ENCODE measurements at regions not wholly inside any gene's neighbourhood (a gene's known extent, or its start where the extent isn't known, plus 50 kb on each side); places are given as distances from the start of the nearest gene placed in this dataset.

DNA sequence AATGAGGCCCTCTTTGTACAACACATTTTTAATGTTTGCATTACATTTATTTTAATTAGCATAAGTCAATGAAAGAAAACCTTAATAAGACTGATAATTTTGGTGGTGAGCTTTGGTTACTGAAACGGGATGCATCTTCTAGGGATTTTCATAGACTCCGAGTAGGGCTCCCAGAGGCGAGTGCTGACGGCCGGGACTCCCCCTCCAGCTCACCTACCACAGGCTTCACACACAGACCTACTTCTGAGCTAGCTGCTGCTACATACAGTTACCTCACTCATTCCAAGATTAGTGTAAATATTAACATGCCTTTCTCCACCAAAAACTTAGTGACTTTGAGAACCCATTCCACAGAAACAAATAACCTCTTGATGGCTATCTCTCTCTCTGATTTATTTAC is 271.1 kb downstream of the GALR1 start:
- DNase-seq (ENCODE audit: low spot score), result no peak

DNA sequence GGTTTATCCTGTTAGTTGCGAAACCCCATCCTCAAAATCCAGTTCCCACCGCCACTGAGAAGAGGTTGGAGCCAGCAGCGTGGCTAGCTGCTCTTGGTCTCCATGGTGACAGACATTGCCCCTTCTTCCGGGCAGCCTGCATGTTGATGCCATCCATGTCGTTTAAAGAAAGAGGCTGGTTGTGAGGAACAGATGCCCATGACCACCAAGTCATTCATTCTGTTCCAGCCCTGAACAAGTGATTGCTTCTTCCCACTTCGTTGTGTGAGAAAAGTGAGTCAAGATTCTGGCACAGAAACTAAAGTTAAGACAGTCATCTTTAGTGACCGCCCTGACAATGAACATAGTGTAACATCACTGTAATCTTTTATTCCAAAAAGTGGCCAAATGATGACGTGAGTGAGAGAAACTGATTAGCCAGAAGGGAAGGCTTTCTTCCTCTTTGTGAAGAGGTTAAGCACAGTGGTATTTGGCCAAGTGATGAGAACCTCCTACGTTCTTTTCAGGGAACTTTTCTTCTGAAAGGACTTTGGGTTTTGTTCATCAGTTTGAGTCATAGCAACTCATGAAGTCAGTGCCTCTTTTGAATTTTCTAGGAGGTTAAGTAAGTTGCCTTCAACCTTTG is 272.5 kb downstream of the GALR1 start:
- DNase-seq (ENCODE audit: low spot score), result no peak

DNA sequence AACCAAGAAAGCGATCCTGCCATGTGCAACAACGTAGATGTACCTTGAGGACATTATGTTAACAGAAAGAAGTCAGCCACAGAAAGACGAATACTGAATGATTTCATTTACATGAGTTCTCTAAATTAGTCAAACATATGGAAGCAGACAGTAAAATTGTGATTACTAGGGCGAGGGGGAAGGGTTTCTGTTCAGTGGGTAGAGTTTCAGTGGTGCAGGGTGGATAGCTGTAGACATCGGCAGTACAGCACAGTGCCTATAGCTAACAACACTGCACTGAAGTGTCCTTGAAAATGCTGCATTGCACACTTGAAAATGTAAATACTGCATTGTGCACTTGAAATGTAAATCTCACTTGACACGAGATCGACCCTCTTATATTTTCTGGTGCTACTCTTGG is 275.3 kb downstream of the GALR1 start:
- no peak for DNase-seq (ENCODE audit: low spot score)

DNA sequence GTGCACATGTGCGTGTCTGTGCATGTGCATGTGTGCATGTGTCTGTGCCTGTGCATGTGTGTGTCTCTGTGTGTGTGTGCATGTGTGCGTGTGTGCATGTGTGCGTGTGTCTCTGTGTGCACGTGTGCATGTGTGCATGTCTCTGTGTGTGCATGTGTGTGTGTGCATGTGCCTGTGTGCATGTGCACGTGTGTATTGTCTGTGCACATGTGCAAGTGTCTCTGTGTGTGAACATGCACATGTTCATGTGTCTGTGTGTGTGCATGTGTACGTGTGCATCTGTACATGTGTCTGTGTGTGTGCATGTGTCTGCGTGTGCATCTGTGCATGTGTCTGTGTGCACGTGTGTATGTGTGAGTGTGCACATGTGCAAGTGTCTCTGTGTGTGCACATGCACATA is 277.3 kb downstream of the GALR1 start:
- no peak for DNase-seq (ENCODE audit: low spot score)

DNA sequence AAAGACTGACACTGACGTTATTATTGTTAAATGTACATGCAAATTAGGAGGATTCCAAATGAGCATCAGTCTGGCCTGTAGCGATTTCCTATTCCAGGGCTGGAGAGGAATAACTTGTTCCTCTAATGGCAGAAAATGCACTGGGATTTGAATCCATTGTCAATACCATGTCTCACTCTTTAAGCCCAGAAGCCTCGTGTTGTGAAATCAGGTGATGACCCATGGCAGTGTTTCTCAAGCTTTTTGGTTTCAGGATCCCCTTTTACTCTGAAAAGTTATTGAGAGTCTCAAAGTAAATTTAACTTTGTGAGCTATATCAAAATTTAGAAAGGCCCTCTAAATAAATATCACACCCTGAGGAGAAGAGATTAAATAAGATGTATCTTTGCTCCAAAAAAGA is 279.2 kb downstream of the GALR1 start:
- no peak for DNase-seq (ENCODE audit: low spot score)

DNA sequence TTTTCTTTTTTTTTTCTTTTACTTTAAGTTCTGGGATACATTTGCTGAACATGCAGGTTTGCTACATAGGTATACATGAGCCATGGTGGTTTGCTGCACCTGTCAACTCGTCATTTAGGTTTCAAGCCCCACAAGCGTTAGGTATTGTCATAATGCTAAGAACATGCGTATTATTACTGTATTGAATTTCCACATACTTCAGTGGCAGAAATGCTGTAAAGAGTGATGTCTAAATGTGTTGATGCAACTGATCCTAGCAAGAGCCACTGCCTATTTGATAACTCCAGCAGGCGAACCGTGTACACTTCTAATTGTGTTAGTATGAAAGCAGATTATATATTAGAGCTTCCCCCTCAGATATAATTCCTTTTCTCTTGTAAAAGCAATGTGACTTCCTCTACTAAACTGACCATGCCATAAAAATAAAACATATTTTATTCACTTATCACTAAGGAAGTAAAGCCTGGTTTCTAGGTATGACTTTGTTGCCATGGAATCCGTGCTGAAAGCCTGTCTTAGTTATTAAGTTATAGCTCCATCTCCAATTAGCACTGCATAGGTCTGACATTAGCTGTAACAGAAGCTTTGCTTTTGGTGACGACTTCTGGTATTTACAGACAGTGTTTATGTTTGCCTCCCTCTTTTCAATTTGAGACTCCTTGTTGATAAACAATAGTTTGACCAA is 280.0 kb downstream of the GALR1 start:
- no peak for DNase-seq (ENCODE audit: low spot score)

DNA sequence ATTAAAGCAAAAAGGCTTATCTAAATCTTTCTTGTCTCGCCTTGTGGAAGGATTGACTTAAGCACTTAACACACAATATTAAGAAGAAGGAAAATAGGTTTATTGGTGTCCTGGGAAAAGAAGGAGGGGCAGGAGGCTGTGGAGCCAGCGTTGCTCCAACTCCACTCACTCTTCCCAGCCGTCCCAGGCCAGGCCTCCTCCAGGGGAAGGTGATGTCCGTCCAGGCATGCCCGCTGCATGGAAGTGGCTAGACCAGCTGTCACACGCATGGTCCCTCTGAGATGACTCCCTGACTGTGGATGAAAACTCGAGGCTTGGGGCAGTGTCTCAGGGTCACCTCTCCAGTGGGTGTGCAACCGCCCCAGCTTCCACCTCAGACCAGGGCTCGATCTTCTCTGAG is 281.1 kb downstream of the GALR1 start:
- DNase-seq (ENCODE audit: low spot score), result no peak

DNA sequence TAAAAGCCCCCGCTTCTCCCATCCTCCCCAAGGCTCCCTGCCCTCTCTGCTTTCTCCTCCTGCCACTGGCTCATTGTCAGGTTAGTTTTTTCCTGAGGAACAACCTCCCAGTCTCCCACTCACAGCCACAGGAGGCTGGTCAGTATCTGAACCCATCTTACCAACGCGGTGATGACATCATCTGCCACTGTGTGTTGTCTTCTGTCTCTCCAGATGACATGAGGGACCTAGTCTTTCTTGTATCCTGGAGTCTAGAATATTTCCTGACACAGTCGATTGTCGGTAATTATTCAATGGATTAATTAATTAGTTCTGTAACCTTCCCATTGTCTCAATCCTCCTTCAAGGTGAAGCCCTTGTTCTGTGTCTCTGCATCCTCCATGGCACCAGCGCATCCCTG is 290.2 kb downstream of the GALR1 start:
- DNase-seq (ENCODE audit: low spot score), result no peak

DNA sequence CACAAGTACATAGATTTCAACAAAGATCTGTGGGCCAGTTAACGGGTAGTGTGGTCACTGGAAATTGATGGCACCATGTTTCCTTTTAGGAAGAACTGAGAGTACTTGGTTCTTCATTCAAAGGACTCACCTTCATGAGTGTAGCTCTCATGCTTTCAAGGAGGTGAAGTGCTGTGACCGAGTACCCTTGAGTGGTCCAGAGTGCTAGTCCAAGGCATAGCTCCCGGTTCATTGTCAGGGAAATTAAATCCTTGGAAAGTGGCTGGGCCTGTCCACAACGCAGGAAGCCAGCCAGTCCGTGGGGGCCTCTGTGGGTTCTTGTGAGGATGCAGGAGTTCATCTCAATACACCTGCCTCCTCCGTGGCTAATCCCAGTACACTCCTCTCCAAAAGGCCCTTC is 295.1 kb downstream of the GALR1 start:
- DNase-seq (ENCODE audit: low spot score), result no peak

DNA sequence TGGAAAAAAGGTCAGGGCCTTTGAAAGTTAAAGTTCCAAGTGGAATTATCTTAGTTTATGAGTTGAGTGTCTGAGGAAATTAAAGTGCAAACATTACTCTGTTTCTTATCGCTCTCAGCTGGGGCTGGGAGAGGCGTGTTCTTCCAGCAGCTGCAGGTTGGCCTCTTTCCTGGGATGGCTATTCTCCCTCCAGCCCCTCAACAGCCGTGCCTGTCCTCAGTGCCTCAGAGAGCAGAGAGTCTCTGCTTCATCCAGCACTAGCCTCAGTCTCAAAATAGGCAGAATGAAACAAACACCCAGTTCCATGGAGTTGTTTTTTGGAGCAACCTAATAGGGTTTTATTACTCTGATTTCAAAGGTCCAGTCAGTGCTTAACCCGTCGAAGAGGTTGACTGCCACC is 298.1 kb downstream of the GALR1 start:
- no peak for DNase-seq (ENCODE audit: low spot score)

DNA sequence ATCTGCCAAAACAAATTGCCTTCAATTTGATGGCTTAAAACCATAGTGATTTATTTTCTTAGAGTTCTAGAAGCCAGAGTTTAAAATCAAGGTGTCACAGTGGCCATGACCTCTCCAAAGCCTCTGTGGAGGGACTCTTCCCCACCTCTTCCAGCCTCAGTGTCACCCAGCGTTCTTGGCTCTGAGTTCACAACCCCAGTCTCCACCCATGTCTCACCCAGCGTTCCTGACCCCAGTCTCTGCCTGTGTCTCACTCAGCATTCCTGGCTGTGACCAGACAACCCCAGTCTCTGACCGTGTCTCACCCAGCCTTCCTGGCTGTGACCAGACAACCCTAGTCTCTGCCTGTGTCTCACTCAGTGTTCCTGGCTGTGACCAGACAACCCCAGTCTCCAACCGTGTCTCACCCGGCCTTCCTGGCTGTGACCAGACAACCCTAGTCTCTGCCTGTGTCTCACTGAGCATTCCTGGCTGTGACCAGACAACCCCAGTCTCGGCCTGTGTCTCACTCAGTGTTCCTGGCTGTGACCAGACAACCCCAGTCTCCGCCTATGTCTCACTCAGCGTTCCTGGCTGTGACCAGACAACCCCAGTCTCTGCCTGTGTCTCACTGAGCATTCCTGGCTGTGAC is 299.3 kb downstream of the GALR1 start:
- no peak for DNase-seq (ENCODE audit: low spot score)

DNA sequence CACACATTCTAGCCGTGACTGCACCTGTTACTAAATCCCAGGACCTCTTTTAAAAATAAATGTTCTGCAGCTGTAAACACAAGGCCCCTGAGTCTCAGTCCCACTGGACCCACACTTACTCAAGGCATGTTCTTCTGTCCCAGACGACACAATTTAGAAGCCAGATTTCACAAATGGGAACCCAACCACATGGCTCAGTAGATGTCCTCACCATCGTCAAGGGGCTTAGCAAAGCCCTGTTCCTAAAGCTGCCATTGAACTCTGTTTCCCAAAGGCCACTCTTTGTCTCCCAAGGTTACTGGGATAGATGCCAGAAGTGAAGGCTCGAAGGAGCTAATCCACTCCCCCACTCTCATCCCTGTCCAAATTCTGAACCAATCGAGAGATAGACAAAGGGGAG is 301.0 kb downstream of the GALR1 start:
- no peak for DNase-seq (ENCODE audit: low spot score)

DNA sequence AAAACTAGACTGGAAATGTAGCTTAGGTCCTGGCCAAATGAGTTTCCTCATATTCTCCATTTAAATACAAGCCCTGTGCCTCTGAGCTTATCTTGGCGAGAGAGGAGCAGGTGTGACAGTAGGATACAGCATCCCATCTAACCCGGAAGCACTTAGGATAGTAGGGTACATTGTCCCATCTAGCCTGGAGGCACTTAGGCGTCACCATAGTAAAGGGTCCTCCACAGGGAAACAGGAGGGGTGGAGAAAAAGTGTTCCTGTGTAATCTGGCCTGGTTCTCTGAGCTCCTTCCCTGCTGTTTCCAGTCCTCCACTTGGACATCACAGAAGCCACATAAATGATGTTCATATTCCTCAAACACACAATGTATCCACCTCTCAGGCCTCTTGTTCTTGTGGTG is 301.4 kb downstream of the GALR1 start:
- no peak for DNase-seq (ENCODE audit: low spot score)

DNA sequence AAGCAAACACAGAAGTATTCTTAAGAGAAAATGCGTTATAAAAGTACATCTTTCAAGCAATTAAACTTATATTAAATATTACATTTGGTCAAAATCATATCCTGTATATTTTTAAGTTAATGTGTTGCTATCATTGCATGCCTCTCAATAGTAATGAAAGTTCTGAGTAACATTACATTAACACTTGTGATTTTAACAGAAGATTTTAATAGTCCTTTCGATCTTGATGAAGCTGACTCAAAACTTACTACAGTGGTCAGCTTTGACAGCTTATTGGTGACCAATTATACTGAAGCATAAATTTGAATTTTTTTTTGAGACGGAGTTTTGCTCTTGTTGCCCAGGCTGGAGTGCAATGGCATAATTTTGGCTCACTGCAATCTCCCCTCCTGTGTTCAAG is 303.3 kb downstream of the GALR1 start:
- no peak for DNase-seq (ENCODE audit: low spot score)

DNA sequence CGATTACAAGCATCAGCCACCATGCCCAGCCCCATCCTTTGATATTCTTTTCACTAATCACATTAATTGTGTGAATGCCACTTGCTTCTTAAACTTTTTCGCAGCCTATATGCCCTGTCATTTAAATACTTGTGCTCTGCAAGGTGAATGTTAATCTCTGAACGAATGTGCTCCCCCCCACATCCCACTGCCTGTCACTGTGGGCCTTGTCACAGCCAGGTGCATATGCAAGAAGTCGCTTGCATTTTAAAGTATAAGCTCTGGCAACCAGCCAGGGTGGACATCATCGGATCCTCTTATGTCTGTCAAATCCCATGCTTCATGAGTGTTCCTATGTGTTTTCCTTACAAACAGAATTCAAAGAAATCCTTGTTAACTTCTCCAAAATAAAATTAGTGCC is 304.4 kb downstream of the GALR1 start:
- no peak for DNase-seq (ENCODE audit: low spot score)

DNA sequence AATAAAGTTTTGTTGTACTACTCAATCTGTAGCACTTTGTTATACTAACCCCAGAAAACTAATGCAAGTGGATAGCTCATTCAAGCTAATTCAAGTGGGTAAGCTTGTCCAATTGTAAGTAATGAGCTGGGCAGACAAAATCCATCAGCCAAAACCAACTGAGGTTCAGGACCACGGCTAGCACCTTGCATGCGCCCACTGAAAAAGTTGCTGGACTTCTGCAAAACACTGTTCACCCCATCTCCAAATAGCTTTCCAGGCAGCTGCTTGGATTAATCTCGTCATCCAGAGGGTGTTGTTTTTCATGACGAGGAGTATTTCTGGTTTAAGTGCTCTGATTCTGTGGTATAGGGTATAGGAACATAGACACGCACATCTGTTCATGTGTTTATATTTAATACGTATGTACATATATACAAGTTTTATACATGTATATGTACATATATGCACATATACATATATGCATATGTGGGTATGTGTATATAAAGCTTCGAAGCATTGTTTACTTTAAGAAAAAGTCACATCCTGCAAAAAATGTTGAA is 307.5 kb downstream of the GALR1 start:
- no peak for DNase-seq (ENCODE audit: low spot score)

DNA sequence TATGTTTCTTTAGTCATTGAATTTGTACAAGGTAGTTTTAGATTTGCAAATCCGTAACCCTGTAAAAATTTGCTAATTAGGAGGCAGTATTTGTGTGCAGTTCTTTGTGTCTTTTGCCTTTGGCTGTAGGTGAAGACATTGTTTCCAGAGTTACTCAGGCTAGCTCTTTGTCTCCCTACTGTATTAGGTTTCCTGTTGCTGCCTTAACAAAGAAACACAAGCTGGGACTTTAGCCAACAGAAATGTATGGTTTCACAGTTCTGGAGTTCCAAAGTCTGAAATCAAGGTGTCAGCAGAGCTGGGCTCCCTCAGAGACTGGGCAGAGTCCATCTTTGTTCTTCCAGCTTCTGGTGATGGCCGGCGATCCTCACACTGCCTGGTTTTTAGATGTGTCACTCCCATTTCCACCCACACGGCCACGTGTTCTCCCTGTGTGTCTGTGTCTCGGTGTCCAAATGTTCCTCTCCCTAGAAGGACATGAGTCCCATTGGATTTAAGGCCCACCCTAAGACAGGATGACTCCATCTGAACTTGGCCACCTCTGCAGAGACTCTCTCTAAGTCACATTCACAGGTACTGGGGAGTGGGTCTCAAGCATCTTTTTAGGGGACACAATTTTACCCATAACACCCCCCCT is 309.7 kb downstream of the GALR1 start:
- no peak for DNase-seq (ENCODE audit: low spot score)

DNA sequence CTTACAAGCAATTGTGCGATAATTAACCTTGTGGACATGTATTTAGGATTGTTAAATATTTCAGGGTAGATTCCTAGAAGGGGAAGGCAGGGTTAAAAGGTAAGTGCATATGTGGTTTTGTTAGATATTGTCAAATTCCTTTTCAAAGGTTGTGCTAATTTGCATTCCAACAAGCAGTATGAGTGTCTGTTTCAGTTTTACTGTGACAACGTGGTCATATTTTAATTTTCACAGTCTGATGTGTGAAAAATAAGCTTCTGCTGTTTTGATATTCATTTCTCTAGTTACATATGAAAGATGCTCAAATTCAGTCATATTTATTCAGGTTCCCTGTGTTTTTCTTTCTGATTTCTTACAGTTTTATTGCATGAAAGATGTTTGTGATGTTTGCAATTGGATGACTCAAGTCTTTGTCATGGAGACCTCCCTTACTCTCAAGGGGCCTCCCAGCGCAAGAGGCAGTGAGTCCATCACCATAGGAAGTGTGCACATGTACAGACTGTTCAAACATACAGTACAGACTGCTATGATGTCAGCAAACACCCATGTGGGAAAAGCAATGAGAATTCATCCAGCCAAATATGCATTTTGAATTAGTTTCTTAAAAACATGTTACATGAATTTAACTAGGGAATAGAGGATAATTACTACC is 310.8 kb downstream of the GALR1 start:
- DNase-seq (ENCODE audit: low spot score), result no peak

DNA sequence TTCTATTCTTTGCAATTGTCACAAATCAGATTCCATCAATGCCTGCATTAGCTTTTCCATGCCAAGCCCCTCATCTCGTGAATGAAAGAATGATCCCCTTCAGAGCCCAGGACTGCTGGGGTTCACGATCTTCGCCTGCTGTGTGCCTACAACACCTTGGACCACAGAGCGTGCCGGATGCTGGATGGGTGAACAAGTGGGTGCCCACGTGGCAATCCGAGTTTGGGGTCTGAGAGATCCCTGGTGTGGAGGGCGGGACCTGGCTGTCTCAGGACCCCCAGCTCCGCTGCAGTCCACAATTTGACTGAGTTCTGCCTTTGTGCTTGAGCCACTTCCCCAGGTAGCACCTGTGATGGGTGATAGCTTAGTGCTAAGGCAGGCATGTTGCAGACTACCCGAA is 317.0 kb downstream of the GALR1 start:
- no peak for DNase-seq (ENCODE audit: low spot score)

DNA sequence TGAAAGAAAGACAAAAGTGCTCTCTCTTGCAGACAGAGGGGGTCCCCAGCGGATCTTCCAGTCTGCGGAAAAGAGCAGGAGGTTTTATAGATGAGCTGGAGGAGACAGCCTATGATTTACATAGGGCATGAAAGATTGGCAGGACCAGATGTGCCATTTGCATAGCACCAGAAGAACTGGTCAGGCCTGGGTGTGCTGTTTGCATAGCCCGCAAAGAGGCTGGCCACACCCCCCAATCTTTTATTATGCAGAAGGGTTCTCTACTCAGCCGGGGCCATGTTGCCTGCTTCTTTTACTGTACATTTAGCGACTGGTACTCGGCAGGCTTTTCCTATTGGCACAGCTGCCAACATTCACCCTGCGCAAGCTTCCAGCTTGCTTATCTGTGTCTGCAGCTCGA is 317.6 kb downstream of the GALR1 start:
- DNase-seq (ENCODE audit: low spot score), result no peak

DNA sequence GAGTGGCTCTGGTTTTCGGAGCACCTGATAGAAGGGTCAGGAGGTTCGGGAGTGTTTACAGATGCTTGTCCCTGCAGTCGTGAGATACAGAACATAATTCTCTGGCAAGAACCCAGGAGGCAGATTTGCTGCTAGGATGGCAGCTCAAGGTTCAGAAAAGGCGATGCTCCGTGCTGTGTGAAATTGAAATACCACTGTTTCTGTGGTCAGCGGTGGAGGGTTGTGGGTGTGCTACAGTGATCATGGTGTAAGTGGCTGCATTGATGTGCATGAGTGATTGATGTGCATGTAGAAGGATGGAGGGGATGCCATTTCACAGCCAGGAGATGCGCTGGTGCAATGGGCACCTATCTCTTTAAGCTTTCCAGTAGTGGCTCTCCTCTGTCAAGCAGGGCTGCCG is 322.1 kb downstream of the GALR1 start:
- no peak for DNase-seq (ENCODE audit: low spot score)

DNA sequence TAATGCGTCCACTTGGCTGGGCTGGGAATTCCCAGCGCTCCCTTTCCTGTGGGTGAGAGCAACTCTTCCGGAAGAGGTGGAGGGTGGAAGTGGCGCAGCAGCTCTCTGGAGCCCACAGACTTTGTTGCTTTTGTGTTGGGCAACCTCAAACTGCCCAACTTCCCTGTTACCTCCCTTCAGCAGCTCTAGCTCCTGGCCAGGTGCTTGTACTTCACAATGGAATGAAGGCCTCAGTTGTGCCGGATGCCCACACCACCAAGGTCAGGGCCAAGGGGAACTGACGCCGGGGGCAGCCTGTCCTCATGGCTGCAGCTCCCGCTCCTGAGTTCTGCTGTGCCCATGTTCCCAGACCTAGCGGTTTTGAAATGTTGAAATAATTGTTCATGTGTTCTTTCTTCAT is 322.9 kb downstream of the GALR1 start:
- DNase-seq (ENCODE audit: low spot score), result no peak

DNA sequence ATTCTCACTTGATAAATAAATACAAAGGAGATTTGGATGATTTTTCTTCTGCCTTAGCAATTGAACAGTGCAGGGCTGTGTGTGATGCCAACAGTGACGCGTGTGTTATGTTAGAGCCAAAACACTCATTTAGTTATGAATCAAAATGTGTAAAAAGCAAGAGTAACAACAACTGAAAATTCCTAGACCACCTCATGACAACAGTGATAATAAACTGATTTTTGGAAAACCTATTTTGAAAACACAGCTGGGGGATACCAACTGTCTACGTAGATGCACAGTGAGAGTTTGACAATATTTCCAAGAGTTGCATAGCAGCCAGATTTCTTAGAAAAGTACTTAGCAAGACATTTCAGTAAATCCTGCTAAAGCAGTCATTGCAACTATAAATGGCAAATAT is 323.9 kb downstream of the GALR1 start:
- no peak for DNase-seq (ENCODE audit: low spot score)
